Activated T-cell treated with anti-CD3 and anti-CD28 coated beads, Interleukin-2, amount 50 U/mL, for 4 hours (primary cell): ENCODE measurements at regions not wholly inside any gene's neighbourhood (a gene's known extent, or its start where the extent isn't known, plus 50 kb on each side); places are given as distances from the start of the nearest gene placed in this dataset.

ENCODE experiments used
- ATAC-seq, 2 donors: fragments of 200-7000 bp; cut with Tn5 transposase; one replicate each; pipeline ENCODE4 v1.10.0; 2021
- DNase-seq: peaks from one replicate; pipeline ENCODE4 v3.0.0-alpha.2; 2020
- H3K27me3 Mint-ChIP-seq: one replicate; pipeline ENCODE4 v1.8.0; 2021; ENCODE audit warnings: low read depth, mixed read lengths
- H3K36me3 Mint-ChIP-seq: one replicate; pipeline ENCODE4 v1.8.0; 2022; ENCODE audit warnings: mixed read lengths; ENCODE audit not compliant: insufficient read depth
- H3K4me1 Mint-ChIP-seq: one replicate; pipeline ENCODE4 v1.8.0; 2021; ENCODE audit warnings: low read depth, mixed read lengths
- H3K4me3 Mint-ChIP-seq: one replicate; pipeline ENCODE4 v1.8.0; 2021; ENCODE audit warnings: mild to moderate bottlenecking, moderate library complexity, mixed read lengths
- H3K9me3 Mint-ChIP-seq: one replicate; pipeline ENCODE4 v1.8.0; 2021; ENCODE audit warnings: mixed read lengths

DNA sequence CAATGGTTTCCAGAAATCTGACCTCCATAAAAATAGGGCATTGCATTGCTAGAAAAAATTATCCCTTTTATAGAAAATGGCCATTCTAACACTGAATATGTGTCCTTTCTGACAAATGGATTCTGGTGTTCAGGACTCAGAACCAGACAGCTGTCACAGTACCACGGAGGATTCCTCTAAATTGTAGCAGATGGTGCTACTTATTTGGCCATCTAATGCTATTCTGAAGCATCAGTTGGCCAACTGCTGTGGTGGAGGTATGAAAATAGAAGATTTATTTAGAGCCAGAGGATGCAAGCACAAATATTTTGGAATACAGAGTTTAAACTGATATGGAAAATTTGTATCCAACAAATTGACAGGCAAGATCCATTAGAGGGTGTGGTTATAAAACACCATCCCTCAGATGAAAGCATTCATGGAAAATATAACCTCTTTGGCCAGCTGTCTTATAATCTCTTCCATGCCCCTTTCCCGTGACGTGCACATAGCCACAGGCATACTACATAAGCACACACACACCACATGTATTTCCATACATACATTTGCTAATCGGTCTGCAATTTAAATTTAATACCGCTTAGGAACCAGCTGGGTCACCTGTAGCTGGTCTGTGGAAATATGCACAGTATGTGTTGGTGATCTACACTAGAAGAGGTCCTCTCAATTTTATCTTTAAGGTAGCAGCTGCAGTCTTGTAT is 302.7 kb upstream of the KCNMB2 start:
- Mint-ChIP-seq H3K27me3 (peaks cover 5% of the 10 kb centered on the region), H3K4me1 (no peaks in the 10 kb centered on the region), H3K9me3 (no peaks in the 10 kb centered on the region), H3K36me3 (no peaks in the 10 kb centered on the region), H3K4me3 (no peak overlapping the region)
- ATAC-seq, result no peak
- DNase-seq, result no peak

DNA sequence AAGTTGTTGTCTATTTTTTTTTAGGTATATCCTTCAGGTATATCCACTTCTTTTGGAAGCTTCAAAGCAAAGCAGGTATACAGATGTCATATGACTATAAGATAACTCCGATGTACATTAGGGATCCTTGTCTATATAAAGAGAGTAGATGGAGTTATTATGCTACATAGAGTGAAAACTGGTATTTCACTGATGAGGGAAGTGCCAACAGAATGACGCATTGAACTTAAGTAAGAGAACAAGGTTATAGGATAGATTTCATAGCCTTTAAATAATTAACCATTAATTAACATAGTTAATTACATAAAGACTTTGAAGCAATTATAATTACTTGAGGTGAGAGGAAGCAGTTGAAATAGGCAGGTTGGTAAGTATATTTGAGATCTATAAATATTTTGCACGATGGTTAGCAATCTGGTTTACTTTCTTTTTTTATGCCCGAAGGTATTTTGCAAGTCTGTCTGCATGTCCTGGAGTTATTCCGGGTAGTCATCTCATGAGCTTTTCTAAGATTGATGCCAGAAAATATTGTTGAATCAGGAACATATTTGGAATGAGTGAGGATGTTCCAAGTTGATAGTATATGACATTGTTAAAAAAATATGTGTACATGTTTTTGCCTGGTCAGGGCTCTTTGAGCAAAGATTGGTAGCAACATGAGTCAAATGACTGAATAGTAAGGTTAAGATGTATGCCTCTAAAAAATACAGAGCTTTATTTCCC is 299.5 kb upstream of the KCNMB2 start:
- DNase-seq (no peak), ATAC-seq (no peak)
- peaks cover 6% of the 10 kb centered on the region for H3K9me3 Mint-ChIP-seq
- no peaks in the 10 kb centered on the region for H3K4me1 Mint-ChIP-seq
- no peak overlapping the region for H3K4me3 Mint-ChIP-seq
- H3K36me3 Mint-ChIP-seq, result no peaks in the 10 kb centered on the region
- H3K27me3 Mint-ChIP-seq, result peaks cover 5% of the 10 kb centered on the region

DNA sequence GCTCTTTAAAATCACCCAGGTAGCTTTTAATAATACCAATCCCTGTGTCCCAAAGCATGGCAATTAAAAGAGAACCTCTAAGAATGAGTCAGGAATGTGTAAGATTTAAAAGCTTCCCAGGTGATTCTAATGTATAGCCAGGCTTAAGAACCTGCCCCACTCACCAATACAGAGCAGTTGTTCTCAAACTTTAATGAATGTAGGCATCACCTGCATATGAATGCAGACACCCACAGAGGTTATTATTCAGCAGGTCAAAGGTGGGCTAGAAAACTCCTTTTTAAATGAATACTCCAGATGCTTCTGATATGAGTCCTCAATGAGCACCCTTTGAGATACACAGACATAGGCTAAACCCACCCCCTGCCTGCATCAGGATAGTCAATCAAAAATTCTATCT is 298.1 kb upstream of the KCNMB2 start:
- no peaks in the 10 kb centered on the region for H3K4me1 Mint-ChIP-seq
- no peak for ATAC-seq

DNA sequence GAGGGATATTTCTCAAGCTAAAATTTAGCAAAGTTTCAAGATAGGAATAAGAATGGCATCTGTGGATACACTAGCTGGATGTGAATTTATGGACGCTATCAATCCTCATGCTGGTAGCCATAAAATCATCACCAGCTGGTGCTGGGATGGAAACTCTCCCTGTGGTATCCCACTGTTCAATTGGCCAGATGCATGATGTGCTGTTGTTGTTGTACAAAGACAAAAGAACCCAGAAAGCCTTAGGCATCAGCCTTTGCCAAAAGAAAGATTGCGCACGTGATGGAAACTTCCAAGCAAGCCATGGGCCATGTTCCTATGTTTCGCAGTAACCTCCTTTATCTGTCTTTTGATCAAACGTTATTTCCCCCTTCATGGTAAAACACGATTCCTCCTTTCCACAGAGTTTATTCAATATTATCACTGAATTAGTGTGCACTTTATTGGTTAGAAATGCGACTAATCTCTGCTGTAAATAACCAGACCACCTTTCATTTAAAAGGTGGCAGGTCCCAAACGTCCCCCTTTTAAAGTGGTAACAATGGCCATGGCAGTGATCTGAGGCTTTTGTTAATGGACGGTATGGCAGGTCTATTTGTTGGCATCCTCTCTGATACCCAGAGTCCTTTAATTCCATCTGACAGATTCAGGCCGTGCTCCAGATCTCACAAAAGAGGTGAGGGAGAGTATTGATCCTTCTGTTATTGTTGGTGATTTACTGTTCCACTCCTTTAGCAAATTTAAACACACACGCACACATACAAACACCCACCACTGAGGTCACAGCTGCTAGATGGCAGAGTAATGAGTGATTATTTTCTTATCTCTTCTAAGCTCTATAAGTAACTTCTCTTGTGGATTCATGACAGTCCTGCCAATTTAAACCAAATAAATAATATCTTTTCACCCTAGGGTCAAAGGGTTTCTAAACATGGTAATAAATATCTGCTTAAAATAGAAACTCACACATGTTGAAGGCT is 291.2 kb upstream of the KCNMB2 start:
- ATAC-seq (no peak), DNase-seq (no peak)
- Mint-ChIP-seq H3K36me3 (no peaks in the 10 kb centered on the region), H3K4me3 (no peak overlapping the region), H3K27me3 (peaks cover 6% of the 10 kb centered on the region), H3K4me1 (no peaks in the 10 kb centered on the region), H3K9me3 (peaks cover 6% of the 10 kb centered on the region)

More for the DNA sequence above, 298.1 kb upstream of the KCNMB2 start:
- Mint-ChIP-seq H3K9me3 (peaks cover 6% of the 10 kb centered on the region), H3K36me3 (no peaks in the 10 kb centered on the region), H3K4me3 (no peak overlapping the region), H3K27me3 (peaks cover 5% of the 10 kb centered on the region)
- no peak for DNase-seq

DNA sequence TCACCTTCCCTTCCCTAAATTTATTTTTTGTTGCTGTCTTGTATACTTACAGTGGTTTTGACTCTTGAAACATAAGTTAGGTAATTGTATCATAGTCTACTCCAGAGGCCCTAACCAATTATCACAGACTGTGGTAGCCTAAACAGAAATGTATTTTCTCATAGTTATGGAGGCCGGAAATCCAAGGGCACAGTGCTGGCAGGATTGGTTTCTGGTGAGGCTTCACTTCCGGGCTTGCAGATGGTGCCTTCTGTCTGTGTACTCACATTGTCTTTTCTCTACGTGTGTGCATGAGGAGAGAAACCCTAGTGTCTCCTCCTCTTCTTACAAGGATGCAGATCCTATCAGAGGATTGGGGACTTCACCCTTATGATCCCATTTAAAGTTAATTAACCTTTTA is 290.2 kb upstream of the KCNMB2 start:
- no peaks in the 10 kb centered on the region for H3K36me3 Mint-ChIP-seq
- DNase-seq (no peak), ATAC-seq (no peak)
- peaks cover 5% of the 10 kb centered on the region for H3K9me3 Mint-ChIP-seq
- no peaks in the 10 kb centered on the region for H3K4me1 Mint-ChIP-seq
- no peak overlapping the region for H3K4me3 Mint-ChIP-seq
- H3K27me3 Mint-ChIP-seq, result peaks cover 3% of the 10 kb centered on the region

DNA sequence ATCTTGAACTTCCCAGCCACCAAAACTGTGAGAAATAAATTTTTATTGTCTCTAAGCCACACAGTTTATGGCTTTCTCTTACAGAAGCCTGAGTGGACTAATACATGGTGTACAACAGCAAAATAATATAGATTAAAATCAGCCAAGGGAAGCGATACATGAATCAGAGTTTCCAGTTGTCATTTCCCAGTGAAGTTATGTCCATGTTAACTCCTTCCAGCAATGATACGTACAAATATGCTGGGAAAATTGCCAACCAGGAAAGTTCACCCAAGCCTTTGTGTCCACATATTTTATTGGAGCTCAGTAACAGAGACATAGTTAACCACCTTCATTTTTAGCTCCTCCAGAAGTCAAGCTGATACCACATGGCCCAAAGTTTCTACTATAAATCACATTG is 280.9 kb upstream of the KCNMB2 start:
- no peak overlapping the region for H3K4me3 Mint-ChIP-seq
- H3K4me1 Mint-ChIP-seq, result no peaks in the 10 kb centered on the region
- H3K36me3 Mint-ChIP-seq, result no peaks in the 10 kb centered on the region
- DNase-seq (no peak), ATAC-seq (no peak)
- no peaks in the 10 kb centered on the region for H3K27me3 Mint-ChIP-seq
- peaks cover 3% of the 10 kb centered on the region for H3K9me3 Mint-ChIP-seq

DNA sequence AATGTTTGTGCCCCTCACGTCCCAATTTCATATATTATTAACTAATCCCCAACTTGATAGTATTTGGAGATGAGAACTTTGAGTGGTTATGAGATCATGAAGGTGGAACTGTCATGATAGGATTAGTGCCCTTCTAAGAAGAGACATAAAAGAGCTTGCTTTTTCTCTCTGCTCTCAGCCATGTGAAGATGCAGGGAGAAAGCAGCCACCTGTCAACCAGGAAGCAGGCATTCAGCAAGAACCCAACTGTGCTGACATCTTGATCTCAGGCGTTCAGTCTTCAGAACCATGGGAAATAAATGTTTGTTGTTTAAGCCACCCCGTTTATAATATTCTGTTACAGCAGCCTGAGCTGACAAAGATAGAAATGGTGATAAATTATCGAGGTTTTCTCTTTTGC is 278.7 kb upstream of the KCNMB2 start:
- no peaks in the 10 kb centered on the region for H3K4me1 Mint-ChIP-seq
- no peaks in the 10 kb centered on the region for H3K27me3 Mint-ChIP-seq
- ATAC-seq (no peak), DNase-seq (no peak)
- H3K4me3 Mint-ChIP-seq, result no peak overlapping the region
- H3K36me3 Mint-ChIP-seq, result no peaks in the 10 kb centered on the region
- H3K9me3 Mint-ChIP-seq, result no peaks in the 10 kb centered on the region

DNA sequence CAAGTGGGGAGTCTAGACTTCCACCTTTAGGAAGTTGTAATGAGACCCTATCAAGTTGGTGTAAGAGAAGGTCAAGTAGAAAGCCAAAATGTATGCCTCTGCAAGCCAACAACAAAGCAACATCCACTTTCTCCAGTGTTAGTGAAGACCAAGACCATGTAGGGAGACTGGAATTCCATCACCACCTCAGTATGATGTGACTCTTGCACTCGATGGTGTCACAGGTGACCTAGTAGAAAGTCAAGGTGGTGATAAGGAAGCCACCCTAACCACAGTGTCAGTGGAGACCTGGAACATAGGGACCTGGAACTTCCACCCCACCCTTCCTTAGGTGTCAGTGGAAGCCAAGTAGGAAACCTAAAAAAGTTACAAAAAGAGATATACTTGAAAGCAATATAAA is 278.1 kb upstream of the KCNMB2 start:
- H3K36me3 Mint-ChIP-seq, result no peaks in the 10 kb centered on the region
- ATAC-seq, result no peak
- no peaks in the 10 kb centered on the region for H3K4me1 Mint-ChIP-seq
- H3K4me3 Mint-ChIP-seq, result no peak overlapping the region
- no peaks in the 10 kb centered on the region for H3K27me3 Mint-ChIP-seq
- no peak for DNase-seq
- H3K9me3 Mint-ChIP-seq, result no peaks in the 10 kb centered on the region

DNA sequence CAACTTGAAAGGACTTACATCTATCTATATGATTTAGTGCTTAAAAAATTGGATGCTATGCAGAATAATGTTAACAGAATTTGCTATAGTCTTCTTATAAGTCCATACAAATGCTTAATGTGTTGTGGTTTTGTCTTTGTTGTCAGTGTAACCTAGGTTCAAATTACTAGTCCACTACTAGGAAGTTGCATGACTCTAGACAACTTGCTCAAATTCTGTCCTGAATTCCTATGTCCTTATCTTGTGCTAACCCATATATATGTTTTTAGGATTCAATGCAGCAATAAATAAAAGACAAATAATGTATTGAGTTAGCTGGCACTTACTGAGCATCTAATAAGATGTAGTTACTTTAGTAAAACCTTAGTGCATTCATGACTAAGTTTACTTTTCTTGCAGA is 276.5 kb upstream of the KCNMB2 start:
- Mint-ChIP-seq H3K27me3 (no peaks in the 10 kb centered on the region), H3K4me3 (no peak overlapping the region), H3K9me3 (no peaks in the 10 kb centered on the region), H3K36me3 (no peaks in the 10 kb centered on the region), H3K4me1 (no peaks in the 10 kb centered on the region)
- ATAC-seq, result no peak
- DNase-seq, result no peak

DNA sequence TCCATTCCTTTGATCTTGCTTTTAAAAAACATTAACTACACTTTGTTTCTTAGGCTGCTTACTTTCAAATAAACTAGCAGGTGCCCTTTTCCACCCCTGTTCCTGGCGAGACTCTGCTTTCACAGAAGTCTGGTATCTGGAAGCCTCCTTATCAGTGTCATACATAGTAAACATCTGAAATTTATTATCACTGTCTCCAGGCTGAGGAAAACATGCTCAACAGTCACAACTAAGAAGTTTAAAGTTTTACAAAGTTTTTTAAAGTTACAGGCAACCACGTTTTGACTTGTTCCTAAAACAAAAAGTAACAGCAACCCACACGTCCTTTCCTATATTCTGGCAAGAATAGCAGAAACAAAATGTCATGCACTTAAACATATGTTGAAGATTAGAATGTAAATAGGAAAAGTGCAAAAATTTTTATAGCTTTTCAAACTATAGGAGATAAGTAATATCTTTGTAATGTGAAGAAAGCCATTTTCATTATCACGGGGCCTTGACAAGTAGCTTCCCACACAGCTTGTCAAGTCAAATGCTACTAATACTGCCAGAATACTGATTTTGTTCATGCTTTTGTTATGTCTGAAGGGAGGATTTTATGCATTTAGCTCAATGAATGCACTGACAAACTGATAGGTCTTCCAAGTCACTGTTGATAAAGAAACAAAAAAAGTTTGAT is 275.2 kb upstream of the KCNMB2 start:
- H3K4me1 Mint-ChIP-seq, result no peaks in the 10 kb centered on the region
- no peak overlapping the region for H3K4me3 Mint-ChIP-seq
- no peak for ATAC-seq
- no peaks in the 10 kb centered on the region for H3K9me3 Mint-ChIP-seq
- H3K27me3 Mint-ChIP-seq, result no peaks in the 10 kb centered on the region
- H3K36me3 Mint-ChIP-seq, result no peaks in the 10 kb centered on the region
- no peak for DNase-seq

DNA sequence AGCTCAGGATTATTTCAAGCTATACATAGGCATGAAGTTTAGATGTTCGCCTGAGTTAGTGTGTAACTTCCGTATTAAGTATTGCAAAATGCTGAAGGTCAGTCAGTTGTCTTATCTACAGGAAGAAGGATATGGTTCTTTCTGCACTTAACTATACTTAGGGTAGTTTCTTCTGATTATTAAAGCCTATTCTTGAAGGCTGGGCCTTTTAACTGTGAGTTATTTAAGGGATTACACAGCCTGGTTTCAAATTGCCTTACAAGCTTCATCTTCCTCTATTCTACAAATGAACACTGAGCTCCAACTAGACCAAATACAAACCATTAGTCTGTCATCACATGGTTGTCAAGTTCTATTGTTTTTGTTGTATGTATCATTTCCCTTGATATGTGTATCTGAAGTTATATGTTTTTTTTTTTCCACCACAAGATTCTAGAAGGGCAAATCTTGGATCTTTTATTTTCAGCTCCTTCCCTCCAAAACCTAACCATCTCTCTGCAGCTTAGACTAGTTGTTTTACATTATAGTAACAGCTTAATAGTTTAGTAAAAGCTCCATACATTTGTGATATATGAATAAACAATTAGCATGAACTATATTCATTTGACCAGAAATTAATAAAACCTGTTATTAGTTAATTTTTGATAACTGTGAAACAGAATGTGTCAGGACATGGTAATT is 272.9 kb upstream of the KCNMB2 start:
- Mint-ChIP-seq H3K4me3 (no peak overlapping the region), H3K27me3 (no peaks in the 10 kb centered on the region), H3K4me1 (no peaks in the 10 kb centered on the region), H3K9me3 (no peaks in the 10 kb centered on the region), H3K36me3 (no peaks in the 10 kb centered on the region)
- ATAC-seq (no peak), DNase-seq (no peak)

DNA sequence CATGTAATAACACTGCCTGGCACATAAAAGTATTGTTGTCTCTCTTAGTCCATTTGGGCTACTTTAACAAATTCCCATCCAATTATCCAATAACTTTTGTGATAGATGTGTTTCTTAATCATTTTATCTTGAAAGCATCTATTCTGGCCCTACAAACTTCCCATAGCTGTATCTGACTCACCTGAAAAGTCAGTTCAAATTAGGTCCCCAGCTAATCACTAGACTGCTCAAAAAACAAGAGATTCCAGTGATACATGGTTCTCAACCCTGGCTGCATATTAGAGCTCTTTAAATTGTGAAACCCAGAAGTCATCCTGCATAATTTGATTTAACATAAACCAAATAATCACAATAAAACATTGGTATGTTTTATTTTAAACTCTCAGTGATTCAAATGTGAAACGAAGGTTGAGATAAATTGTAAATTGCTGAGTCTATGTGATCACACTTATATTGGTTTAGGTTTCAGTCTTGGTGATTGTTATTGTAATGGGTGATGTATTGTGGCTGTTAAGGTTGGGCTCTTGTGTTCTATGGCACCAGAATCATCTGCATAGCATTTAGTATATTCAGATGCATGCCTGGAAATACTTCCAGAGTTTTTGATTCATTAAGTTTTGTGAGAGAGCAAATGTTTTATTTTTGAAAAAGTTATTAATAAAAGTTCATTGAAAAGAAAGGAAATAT is 268.9 kb upstream of the KCNMB2 start:
- Mint-ChIP-seq H3K4me1 (no peaks in the 10 kb centered on the region), H3K36me3 (no peaks in the 10 kb centered on the region), H3K27me3 (peaks cover 4% of the 10 kb centered on the region), H3K4me3 (no peak overlapping the region), H3K9me3 (no peaks in the 10 kb centered on the region)
- ATAC-seq, result no peak
- no peak for DNase-seq

DNA sequence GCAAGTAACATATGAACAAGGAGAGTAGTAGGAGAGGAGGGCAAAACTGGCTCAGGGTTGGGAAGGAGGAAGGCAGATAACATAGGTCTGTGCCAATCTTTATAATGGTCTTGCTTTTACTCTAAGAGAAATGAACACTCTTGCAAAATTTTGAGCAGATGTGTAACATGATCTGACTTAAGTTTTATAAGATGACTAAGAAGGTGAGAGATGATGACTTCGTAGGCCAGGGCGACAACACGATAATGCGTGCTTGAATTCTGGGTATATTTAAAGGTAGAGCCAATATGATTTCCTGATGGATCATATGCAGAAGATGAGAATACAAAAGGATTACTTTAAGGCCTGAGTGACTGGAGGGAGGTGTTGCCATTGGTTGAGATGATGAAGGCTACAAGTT is 265.4 kb upstream of the KCNMB2 start:
- H3K27me3 Mint-ChIP-seq, result peaks cover 6% of the 10 kb centered on the region
- no peaks in the 10 kb centered on the region for H3K9me3 Mint-ChIP-seq
- ATAC-seq, result no peak
- H3K4me1 Mint-ChIP-seq, result no peaks in the 10 kb centered on the region
- H3K4me3 Mint-ChIP-seq, result no peak overlapping the region
- H3K36me3 Mint-ChIP-seq, result no peaks in the 10 kb centered on the region
- DNase-seq, result no peak
